GM18502 (cell line): ENCODE measurements at regions not wholly inside any gene's neighbourhood (a gene's known extent, or its start where the extent isn't known, plus 50 kb on each side); places are given as distances from the start of the nearest gene placed in this dataset.

Experiments used
- ATAC-seq: cut with Tn5 transposase; IDR thresholded peaks from one replicate; pipeline ENCODE4 v1.9.1; 2021; ENCODE audit warnings: mild to moderate bottlenecking; ENCODE audit not compliant: unreplicated experiment, poor library complexity

DNA sequence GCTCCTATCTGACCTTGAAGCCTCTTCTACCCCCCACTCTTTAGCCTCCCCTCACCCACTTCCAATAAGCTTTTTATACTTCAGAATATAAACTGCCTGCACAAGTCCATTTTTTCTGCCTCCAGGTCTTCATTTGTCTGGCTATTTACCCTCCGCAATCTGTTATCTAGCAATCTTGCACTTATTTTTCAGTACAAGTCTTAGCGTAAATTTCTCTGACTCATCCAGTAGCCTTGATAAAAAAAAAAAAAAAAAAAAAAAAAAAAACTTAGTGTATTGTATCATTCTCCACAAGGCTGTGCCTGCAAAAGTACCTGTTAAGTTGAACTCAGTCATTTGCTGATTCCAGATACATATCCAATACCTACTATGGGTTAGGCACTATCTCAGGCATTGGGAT is 219.5 kb upstream of the DKK2 start:
- ATAC-seq, result no peak

DNA sequence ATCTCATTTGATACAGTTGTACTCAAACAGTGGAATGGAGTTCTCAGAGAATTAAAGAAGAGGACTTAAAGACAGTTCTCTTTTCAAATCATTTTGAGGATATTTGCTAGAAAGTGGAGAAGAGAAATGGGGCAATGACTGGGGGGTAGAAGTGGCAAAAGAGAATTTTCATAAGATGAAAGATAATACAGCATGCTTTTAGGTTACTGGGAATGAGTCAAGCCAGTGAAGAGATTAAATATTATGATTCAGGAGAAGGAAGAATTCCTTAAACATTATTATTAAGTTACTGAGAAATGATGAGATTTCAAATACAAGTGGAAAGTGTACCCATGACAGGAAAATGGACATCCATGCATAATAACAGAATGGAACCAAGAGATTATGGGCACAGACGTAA is 219.0 kb upstream of the DKK2 start:
- no peak for ATAC-seq

- no peak for ATAC-seq
Observed at GRCh38 chr4:107253579-107254068, 217.5 kb upstream of the DKK2 start.

- ATAC-seq, result no peak
Observed at GRCh38 chr4:107253090-107253489, 217.0 kb upstream of the DKK2 start.

DNA sequence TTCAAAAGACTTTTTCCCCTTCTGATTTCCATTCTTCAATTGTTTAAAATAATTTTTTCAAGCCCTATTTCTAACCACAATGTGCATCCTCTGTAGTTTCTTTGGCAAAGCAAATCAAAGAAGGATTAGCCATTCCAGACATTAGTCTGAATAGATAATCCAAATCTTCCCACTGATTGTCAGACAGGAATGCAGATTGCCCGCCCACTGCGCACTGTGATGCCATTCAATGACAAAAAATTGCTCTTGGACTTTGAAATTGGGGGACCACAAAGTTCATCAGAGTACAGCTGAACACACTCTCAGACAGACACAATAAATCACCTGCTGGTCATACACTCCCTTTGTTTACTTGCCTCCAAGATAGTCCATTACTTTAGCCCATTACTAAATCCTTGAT is 216.5 kb upstream of the DKK2 start:
- ATAC-seq, result no peak

DNA sequence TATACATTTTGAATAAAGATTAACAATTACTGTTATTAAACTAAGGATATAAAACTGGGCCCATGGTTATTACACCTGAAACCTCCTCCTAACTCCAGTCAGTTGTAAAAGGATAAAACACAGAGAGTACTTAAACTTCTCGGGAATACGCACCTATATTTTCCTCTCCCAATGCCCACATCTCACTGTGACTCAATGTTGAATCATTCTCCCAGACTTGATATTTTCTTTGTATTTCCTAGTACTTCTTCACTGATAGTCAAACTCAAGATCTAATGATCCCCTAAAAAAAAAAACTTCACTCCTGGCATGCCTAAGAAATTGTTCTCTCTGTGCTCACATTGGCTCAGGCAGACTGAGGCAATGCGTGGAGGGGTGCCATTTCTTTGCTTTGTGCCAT is 212.5 kb upstream of the DKK2 start:
- no peak for ATAC-seq

DNA sequence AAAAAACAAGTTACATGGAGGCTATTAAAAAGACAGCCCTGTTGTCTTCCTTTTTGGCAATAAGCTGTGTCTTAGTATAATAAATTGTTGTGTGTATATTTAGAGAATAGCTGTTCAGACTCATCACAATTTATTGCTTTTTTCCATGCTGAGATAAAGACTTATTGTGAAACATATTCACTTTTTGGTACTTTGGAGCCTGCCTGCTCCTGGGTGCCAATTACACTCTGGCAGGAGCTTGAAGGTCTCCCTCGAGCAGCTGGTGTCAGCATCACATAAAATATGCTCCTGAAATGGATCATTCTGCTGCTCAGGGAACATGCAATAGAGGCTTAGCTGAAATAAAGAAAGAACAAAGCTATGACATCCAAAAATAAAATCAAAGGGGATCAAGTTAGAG is 211.6 kb upstream of the DKK2 start:
- no peak for ATAC-seq

DNA sequence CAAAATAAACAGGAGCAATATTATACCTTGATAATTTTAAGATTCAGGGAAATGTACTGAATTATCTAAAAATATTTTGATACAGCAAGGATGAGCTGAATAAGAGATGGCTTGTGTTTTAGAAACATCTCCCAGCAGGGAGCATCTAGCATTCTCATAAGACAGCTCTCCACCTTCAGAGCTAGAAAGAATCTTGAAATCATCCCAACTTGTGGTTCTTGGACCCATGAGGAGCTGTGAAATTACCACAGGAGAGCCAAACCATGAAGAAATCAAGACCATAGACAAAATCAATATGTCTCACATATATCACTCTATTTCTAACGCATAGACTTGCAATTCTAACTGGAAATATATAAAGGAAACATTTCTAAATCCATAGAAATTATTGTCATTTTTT is 210.6 kb upstream of the DKK2 start:
- no peak for ATAC-seq

DNA sequence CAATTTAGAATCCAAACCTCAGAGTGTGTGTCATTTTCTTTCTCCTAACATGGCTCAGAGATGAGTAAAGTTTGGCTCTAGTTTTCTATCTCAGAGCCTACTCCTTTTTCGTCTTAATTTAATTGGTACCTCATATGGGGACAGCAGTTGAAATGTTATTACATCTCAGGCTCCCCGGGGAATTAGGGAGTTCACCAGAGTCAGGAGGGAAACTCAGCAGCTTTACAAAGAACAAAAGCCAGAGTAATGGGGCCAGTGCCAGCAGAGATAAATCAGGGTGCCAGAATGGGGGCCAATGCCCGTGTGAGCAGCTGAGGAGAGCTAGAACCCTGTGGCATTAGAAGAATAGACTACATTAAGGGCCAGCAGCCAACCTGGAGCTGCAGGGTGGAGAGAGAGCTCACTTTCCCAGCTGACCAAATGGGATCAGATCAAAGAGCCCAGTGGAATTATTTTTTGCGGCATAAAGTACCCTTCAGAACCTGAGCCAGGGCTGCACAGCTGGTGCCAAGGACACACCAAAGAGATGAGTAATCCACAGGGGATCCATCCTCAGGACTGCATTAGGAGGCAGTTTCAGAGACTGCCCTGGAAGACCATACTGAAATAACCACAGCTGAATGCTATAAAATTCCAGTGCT is 207.1 kb upstream of the DKK2 start:
- no peak for ATAC-seq

GRCh38 chr4:107220976-107221375 is 184.9 kb upstream of the DKK2 start:
- no peak for ATAC-seq

DNA sequence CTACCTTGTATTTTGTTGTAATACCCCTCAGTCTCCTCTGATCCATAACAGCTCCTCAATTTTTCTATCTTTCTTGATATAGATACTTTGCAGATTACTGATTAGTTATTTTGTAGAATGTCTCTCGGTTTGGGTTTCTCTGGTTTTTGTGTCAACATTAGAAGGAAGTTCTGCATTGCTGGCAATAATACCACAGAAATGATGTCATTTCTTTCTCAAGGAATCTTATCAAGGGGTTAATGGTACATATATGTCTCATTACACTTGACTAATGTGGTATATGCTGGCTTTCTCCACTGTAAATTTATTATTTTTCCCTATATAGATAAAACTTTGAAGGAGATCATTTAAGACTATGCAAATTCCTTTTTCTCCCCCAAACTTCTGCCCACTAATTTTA is 183.6 kb upstream of the DKK2 start:
- ATAC-seq, result no peak

DNA sequence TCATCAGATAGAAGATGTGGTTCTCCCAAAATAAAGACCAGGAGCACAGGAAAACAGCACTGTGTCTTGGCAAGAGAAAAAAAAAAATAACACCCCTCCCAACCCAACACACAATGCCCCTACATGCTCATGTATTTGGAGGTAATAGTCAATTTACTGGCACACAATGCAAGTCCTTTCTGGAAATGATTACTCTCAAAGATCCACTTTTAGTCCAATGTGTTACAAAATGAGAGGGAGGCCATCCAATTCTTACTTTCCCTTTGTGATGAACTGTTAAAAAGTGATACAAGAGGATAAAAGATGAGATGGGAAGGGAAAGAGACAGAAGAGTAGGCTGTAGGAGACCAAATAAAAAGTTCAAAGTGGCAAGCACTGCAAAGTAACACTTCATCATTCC is 180.3 kb upstream of the DKK2 start:
- ATAC-seq, result no peak

- no peak for ATAC-seq
Observed at GRCh38 chr4:107215222-107215621, 179.1 kb upstream of the DKK2 start.

GRCh38 chr4:107213880-107214279 is 177.8 kb upstream of the DKK2 start:
- ATAC-seq, result no peak

- no peak for ATAC-seq
Observed at GRCh38 chr4:107213410-107213809, 177.3 kb upstream of the DKK2 start.

- no peak for ATAC-seq
Observed at GRCh38 chr4:107212565-107212964, 176.5 kb upstream of the DKK2 start.

GRCh38 chr4:107210450-107211239 is 174.5 kb upstream of the DKK2 start:
- no peak for ATAC-seq

GRCh38 chr4:107203733-107204132 is 167.6 kb upstream of the DKK2 start:
- no peak for ATAC-seq

- no peak for ATAC-seq
Observed at GRCh38 chr4:107202744-107203143, 166.6 kb upstream of the DKK2 start.

DNA sequence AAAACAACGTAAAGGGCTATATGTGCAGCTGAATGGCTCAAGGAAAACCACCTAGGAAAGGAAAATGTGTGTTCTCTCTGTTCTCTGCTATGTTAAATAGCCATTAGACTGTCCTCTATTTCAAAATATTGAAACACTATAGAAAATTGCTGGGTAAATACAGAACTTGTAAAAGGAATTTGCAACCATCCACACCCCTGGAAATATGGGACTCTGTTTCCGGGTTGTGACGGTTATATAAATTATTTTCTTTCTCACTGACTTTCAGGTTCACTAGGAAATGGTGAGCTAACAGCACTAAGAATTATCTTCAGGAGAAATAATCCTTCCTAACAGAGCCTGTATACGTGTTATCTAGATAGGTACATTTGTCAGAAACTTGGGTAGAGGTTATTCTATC is 161.0 kb upstream of the DKK2 start:
- no peak for ATAC-seq

DNA sequence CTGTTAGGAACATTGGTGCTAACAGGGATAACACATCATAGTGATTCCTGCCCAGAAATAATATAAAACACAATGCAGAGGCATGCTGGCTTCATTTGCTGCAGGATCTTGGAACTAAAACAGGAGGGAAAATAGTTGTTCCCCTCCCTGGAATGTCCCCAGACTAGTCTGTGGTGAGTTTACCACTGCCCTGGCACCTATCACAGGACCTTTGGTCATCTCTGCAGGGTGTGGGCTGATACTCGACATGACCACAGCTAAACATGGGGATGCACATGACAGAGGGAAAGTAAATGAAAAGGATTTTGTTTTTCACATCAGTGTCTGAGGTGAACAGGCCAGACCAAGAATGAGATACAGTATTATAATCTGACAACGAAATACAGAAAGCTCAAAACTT is 160.2 kb upstream of the DKK2 start:
- no peak for ATAC-seq

DNA sequence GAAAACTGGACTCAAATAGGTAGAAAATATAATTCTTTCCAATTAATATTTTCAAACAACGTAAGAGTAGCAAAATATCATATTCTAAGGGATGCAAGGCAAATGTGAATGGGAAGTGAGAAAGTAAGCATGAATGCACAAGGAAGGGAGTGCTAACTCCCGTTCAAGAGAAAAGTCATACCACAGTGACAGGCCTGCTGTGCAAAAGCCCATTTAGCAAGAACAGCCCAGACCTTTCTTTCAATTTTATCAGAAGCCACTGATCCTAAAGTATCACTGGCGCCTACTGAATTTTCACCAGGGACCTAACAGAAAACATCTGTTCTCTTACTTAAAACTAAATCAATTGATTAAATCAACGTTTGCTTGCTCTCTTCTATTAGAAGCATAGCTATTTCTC is 157.9 kb upstream of the DKK2 start:
- no peak for ATAC-seq
